ENCODE measurements at regions not wholly inside any gene's neighbourhood (a gene's known extent, or its start where the extent isn't known, plus 50 kb on each side); places are given as distances from the start of the nearest gene placed in this dataset.
"Not testable (repeated sequence)": the region's sequence is repeated elsewhere in the genome, so short reads cannot be mapped to it uniquely, and the experiment has no call there.

- not testable (repeated sequence) for DNase-seq
Observed at GRCh38 chr3:34679055-34679454, 880.6 kb downstream of the PDCD6IP start.

GRCh38 chr3:34683851-34684250 lies 885.4 kb downstream of the PDCD6IP start:
- DNase-seq: peak; percentile 6

- no peak for DNase-seq
Observed at GRCh38 chr3:34686541-34686940, 888.1 kb downstream of the PDCD6IP start.

- DNase-seq: no peak
Observed at GRCh38 chr3:34687671-34688070, 889.2 kb downstream of the PDCD6IP start.

GRCh38 chr3:34696831-34697230 lies 898.4 kb downstream of the PDCD6IP start:
- DNase-seq: no peak

GRCh38 chr3:34703053-34703452 lies 904.6 kb downstream of the PDCD6IP start:
- DNase-seq: no peak

- DNase-seq: no peak
Observed at GRCh38 chr3:34724916-34725499, 914.3 kb upstream of the ARPP21 start.

GRCh38 chr3:34725774-34726173 lies 913.6 kb upstream of the ARPP21 start:
- no peak for DNase-seq

GRCh38 chr3:34727700-34728099 lies 911.6 kb upstream of the ARPP21 start:
- no peak for DNase-seq

GRCh38 chr3:34742151-34742550 lies 897.2 kb upstream of the ARPP21 start:
- no peak for DNase-seq

- DNase-seq: no peak
Observed at GRCh38 chr3:34758630-34759261, 880.6 kb upstream of the ARPP21 start.

- no peak for DNase-seq
Observed at GRCh38 chr3:34777386-34777785, 861.9 kb upstream of the ARPP21 start.

GRCh38 chr3:34779092-34779491 lies 860.2 kb upstream of the ARPP21 start:
- DNase-seq: no peak

- DNase-seq: no peak
Observed at GRCh38 chr3:34780294-34780693, 859.0 kb upstream of the ARPP21 start.

GRCh38 chr3:34780973-34781372 lies 858.4 kb upstream of the ARPP21 start:
- no peak for DNase-seq

- DNase-seq: no peak
Observed at GRCh38 chr3:34782871-34783270, 856.5 kb upstream of the ARPP21 start.

GRCh38 chr3:34783876-34784275 lies 855.4 kb upstream of the ARPP21 start:
- DNase-seq: no peak

- no peak for DNase-seq
Observed at GRCh38 chr3:34793057-34793456, 846.3 kb upstream of the ARPP21 start.

GRCh38 chr3:34807611-34808010 lies 831.7 kb upstream of the ARPP21 start:
- no peak for DNase-seq

- no peak for DNase-seq
Observed at GRCh38 chr3:34808287-34808686, 831.0 kb upstream of the ARPP21 start.

- DNase-seq: no peak
Observed at GRCh38 chr3:34828847-34829246, 810.5 kb upstream of the ARPP21 start.

GRCh38 chr3:34832865-34833508 lies 806.3 kb upstream of the ARPP21 start:
- no peak for DNase-seq

GRCh38 chr3:34837848-34838741 lies 801.2 kb upstream of the ARPP21 start:
- no peak for DNase-seq
